SK-N-SH treated with all-trans-retinoic acid at 6 μM for 48 hours (cell line): ENCODE measurements at regions not wholly inside any gene's neighbourhood (a gene's known extent, or its start where the extent isn't known, plus 50 kb on each side); places are given as distances from the start of the nearest gene placed in this dataset.

ENCODE experiments used
- ARNTL ChIP-seq: fragments of 450-650 bp; formaldehyde crosslinking; IDR thresholded peaks from 2 replicates; pipeline ENCODE4 v1.5.0; 2020; ENCODE audit warnings: low read depth, mild to moderate bottlenecking, moderate library complexity, borderline replicate concordance
- CREB5 ChIP-seq: fragments of 250-450 bp; sonication (Bioruptor Pico); IDR thresholded peaks from 2 replicates; pipeline ENCODE4 v1.5.1; 2020; ENCODE audit warnings: low read depth, mild to moderate bottlenecking, moderate library complexity
- CSDC2 ChIP-seq: fragments of 250-450 bp; sonication (Bioruptor Pico); IDR thresholded peaks from 2 replicates; pipeline ENCODE4 v1.5.0; 2020; ENCODE audit warnings: mild to moderate bottlenecking, moderate library complexity
- CSRNP3 ChIP-seq: fragments of 250-450 bp; sonication (Bioruptor Pico); IDR thresholded peaks from 2 replicates; pipeline ENCODE4 v1.5.1; 2021; ENCODE audit warnings: mild to moderate bottlenecking, moderate library complexity
- GLIS3 ChIP-seq: fragments of 250-450 bp; sonication (Bioruptor Pico); IDR thresholded peaks from 2 replicates; pipeline ENCODE4 v1.5.0; 2020; ENCODE audit warnings: mild to moderate bottlenecking, moderate library complexity
- PATZ1 ChIP-seq: fragments of 250-450 bp; sonication (Bioruptor Pico); IDR thresholded peaks from 2 replicates; pipeline ENCODE4 v1.8.0; 2020; ENCODE audit warnings: mild to moderate bottlenecking, moderate library complexity, borderline replicate concordance
- POU6F1 ChIP-seq: fragments of 250-450 bp; sonication (Bioruptor Pico); IDR thresholded peaks from 2 replicates; pipeline ENCODE4 v1.8.0; 2021; ENCODE audit warnings: low read depth, mild to moderate bottlenecking, moderate library complexity, borderline replicate concordance
- PPARA ChIP-seq: fragments of 250-450 bp; sonication (Bioruptor Pico); IDR thresholded peaks from 2 replicates; pipeline ENCODE4 v1.5.0; 2020; ENCODE audit warnings: mild to moderate bottlenecking, borderline replicate concordance
- RARB ChIP-seq: fragments of 250-450 bp; sonication (Bioruptor Pico); IDR thresholded peaks from 2 replicates; pipeline ENCODE4 v1.8.0; 2021; ENCODE audit warnings: mild to moderate bottlenecking, moderate library complexity
- SNAI2 ChIP-seq: fragments of 250-450 bp; sonication (Bioruptor Pico); IDR thresholded peaks from 2 replicates; pipeline ENCODE4 v1.5.0; 2020; ENCODE audit warnings: mild to moderate bottlenecking, moderate library complexity
- TCF4 ChIP-seq: fragments of 250-450 bp; sonication (Bioruptor Pico); IDR thresholded peaks from 2 replicates; pipeline ENCODE4 v1.8.0; 2021; ENCODE audit warnings: mild to moderate bottlenecking, moderate library complexity, borderline replicate concordance
- ZFP3 ChIP-seq: fragments of 250-450 bp; sonication (Bioruptor Pico); IDR thresholded peaks from 2 replicates; pipeline ENCODE4 v1.5.0; 2020; ENCODE audit warnings: mild to moderate bottlenecking, moderate library complexity

GRCh38 chr21:19899645-19900044, 1098.6 kb upstream of the NCAM2 start:
- TF ChIP-seq PATZ1 (CRISPR knock-in tag) (no peak), CREB5 (CRISPR knock-in tag) (no peak), ARNTL (CRISPR knock-in tag) (no peak), CSRNP3 (CRISPR knock-in tag) (no peak), ZFP3 (CRISPR knock-in tag) (no peak), SNAI2 (CRISPR knock-in tag) (no peak), GLIS3 (CRISPR knock-in tag) (no peak), POU6F1 (no peak), CSDC2 (CRISPR knock-in tag) (no peak), RARB (CRISPR knock-in tag) (no peak), PPARA (CRISPR knock-in tag) (no peak), TCF4 (CRISPR knock-in tag) (no peak)
